Trophoblast cell (in vitro differentiated cells and primary cell): ENCODE measurements at regions not wholly inside any gene's neighbourhood (a gene's known extent, or its start where the extent isn't known, plus 50 kb on each side); places are given as distances from the start of the nearest gene placed in this dataset.
"Not testable (repeated sequence)": the region's sequence is repeated elsewhere in the genome, so short reads cannot be mapped to it uniquely, and the experiment has no call there.

Experiments
- DNase-seq, 2 donors: peaks; one replicate each; pipeline ENCODE4 v3.0.0-alpha.2; 2016
- H2AFZ ChIP-seq: 2 replicates; pipeline ENCODE4 v1.6.1; 2013; ENCODE audit warnings: low read length, moderate library complexity, mild to moderate bottlenecking; ENCODE audit not compliant: insufficient read depth, poor library complexity
- H2AK5ac ChIP-seq: 2 replicates; pipeline ENCODE4 v1.6.1; 2013; ENCODE audit warnings: mild to moderate bottlenecking, low read length
- H2BK120ac ChIP-seq: 2 replicates; pipeline ENCODE4 v1.6.1; 2013; ENCODE audit warnings: low read length, mild to moderate bottlenecking, moderate library complexity; ENCODE audit not compliant: insufficient read depth, poor library complexity
- H2BK12ac ChIP-seq: 2 replicates; pipeline ENCODE4 v1.6.1; 2013; ENCODE audit warnings: mild to moderate bottlenecking, low read length, moderate library complexity
- H2BK5ac ChIP-seq: 2 replicates; pipeline ENCODE4 v1.6.1; 2013; ENCODE audit warnings: low read length, low read depth, moderate library complexity, mild to moderate bottlenecking; ENCODE audit not compliant: poor library complexity
- H3K14ac ChIP-seq: 2 replicates; pipeline ENCODE4 v1.6.1; 2013; ENCODE audit warnings: mild to moderate bottlenecking, low read length
- H3K18ac ChIP-seq: 2 replicates; pipeline ENCODE4 v1.6.1; 2013; ENCODE audit warnings: mild to moderate bottlenecking, low read length
- H3K23ac ChIP-seq: 2 replicates; pipeline ENCODE4 v1.6.1; 2013; ENCODE audit warnings: low read length
- H3K27ac ChIP-seq: 2 replicates; pipeline ENCODE4 v1.5.1; 2013; ENCODE audit warnings: low read depth, mild to moderate bottlenecking, inconsistent platforms, low read length, moderate library complexity
- H3K27me3 ChIP-seq: 2 replicates; pipeline ENCODE4 v1.6.1; 2013; ENCODE audit warnings: inconsistent platforms, mild to moderate bottlenecking, low read length, moderate library complexity; ENCODE audit not compliant: insufficient read depth
- H3K36me3 ChIP-seq, 2 experiments: 1 replicate in 1 of 2; 2 replicates in 1 of 2; pipeline ENCODE4 v1.6.1; 2013; ENCODE audit warnings: low read length in 2 of 2, mild to moderate bottlenecking in 2 of 2, moderate library complexity in 1 of 2; ENCODE audit not compliant: insufficient read depth in 2 of 2, control insufficient read depth in 1 of 2
- H3K4ac ChIP-seq: 2 replicates; pipeline ENCODE4 v1.6.1; 2013; ENCODE audit warnings: low read depth, mild to moderate bottlenecking, low read length, moderate library complexity
- H3K4me1 ChIP-seq, 2 experiments: 1 replicate in 1 of 2; 2 replicates in 1 of 2; pipeline ENCODE4 v1.6.1; 2013; ENCODE audit warnings: low read length in 2 of 2, mild to moderate bottlenecking in 2 of 2, moderate library complexity in 1 of 2; ENCODE audit not compliant: insufficient read depth in 2 of 2, control insufficient read depth in 1 of 2
- H3K4me2 ChIP-seq: 2 replicates; pipeline ENCODE4 v1.6.1; 2013; ENCODE audit warnings: inconsistent platforms, mild to moderate bottlenecking, low read length, moderate library complexity
- H3K4me3 ChIP-seq: 2 replicates; pipeline ENCODE4 v1.5.1; 2013; ENCODE audit warnings: mild to moderate bottlenecking, low read depth, low read length, inconsistent platforms
- H3K79me1 ChIP-seq: one replicate; pipeline ENCODE4 v1.6.1; 2013; ENCODE audit warnings: low read length
- H3K79me2 ChIP-seq: 2 replicates; pipeline ENCODE4 v1.6.1; 2013; ENCODE audit warnings: low read length, mild to moderate bottlenecking; ENCODE audit not compliant: control insufficient read depth, insufficient read depth, poor library complexity
- H3K9ac ChIP-seq: 2 replicates; pipeline ENCODE4 v1.6.1; 2013; ENCODE audit warnings: mild to moderate bottlenecking, low read length
- H3K9me3 ChIP-seq: 2 replicates; pipeline ENCODE4 v1.6.1; 2013; ENCODE audit warnings: low read depth, mild to moderate bottlenecking, control low read depth, inconsistent platforms, low read length; ENCODE audit not compliant: insufficient read depth
- H4K12ac ChIP-seq: 2 replicates; pipeline ENCODE4 v1.6.1; 2013; ENCODE audit warnings: low read depth, mild to moderate bottlenecking, low read length, moderate library complexity
- H4K8ac ChIP-seq: 2 replicates; pipeline ENCODE4 v1.6.1; 2013; ENCODE audit warnings: low read depth, mild to moderate bottlenecking, low read length, moderate library complexity
- H4K91ac ChIP-seq: one replicate; pipeline ENCODE4 v1.6.1; 2013; ENCODE audit warnings: low read depth, mild to moderate bottlenecking, low read length, moderate library complexity
- WGBS: extraction: QIAGEN DNeasy Blood & Tissue Kit; methylation state at CpG from one replicate; pipeline ENCODE4 v1.1.7; 2013; ENCODE audit warnings: missing lambda C conversion rate; ENCODE audit not compliant: insufficient read length, insufficient coverage; ENCODE audit errors: extremely low coverage; 5-methylcytosine and 5-hydroxymethylcytosine counted together

- Histone ChIP-seq H2AK5ac (no peak overlapping the region), H3K27me3 (no peaks in the 10 kb centered on the region), H3K23ac (no peak overlapping the region), H3K4me1 (no peaks in the 10 kb centered on the region), H3K9ac (no peak overlapping the region), H3K4ac (no peak overlapping the region), H3K27ac (no peak overlapping the region), H4K91ac (no peak overlapping the region), H3K9me3 (no peaks in the 10 kb centered on the region), H2BK120ac (no peak overlapping the region), H3K79me2 (no peaks in the 10 kb centered on the region), H3K18ac (no peak overlapping the region), H2AFZ (no peak overlapping the region), H4K8ac (no peak overlapping the region), H2BK5ac (no peak overlapping the region), H3K4me3 (no peak overlapping the region), H3K36me3 (no peaks in the 10 kb centered on the region), H3K4me2 (no peak overlapping the region), H3K79me1 (no peaks in the 10 kb centered on the region), H2BK12ac (no peak overlapping the region), H4K12ac (no peak overlapping the region), H3K14ac (no peak overlapping the region)
- DNase-seq, result no peak
- WGBS, result no CpG with 5 or more reads among the region's 7 CpGs
Measured at GRCh38 chrX:64739792-64740378, 236.4 kb downstream of the ZC4H2 start.

- no peaks in the 10 kb centered on the region for H3K79me2 ChIP-seq
- H3K9me3 ChIP-seq, result peaks cover 4% of the 10 kb centered on the region
- H3K4me3 ChIP-seq, result no peak overlapping the region
- no CpG with 5 or more reads among the region's 9 CpGs for WGBS
- no peak overlapping the region for H3K14ac ChIP-seq
- no peaks in the 10 kb centered on the region for H3K79me1 ChIP-seq
- no peaks in the 10 kb centered on the region for H3K4me1 ChIP-seq
- H3K27me3 ChIP-seq, result no peaks in the 10 kb centered on the region
- no peak overlapping the region for H2BK120ac ChIP-seq
- no peak overlapping the region for H3K27ac ChIP-seq
- H3K23ac ChIP-seq, result no peak overlapping the region
- H2AK5ac ChIP-seq, result no peak overlapping the region
- no peak overlapping the region for H3K9ac ChIP-seq
- no peak overlapping the region for H3K18ac ChIP-seq
- no peak overlapping the region for H3K4me2 ChIP-seq
- no peak overlapping the region for H2BK12ac ChIP-seq
- H4K8ac ChIP-seq, result no peak overlapping the region
- H4K91ac ChIP-seq, result no peak overlapping the region
- no peaks in the 10 kb centered on the region for H3K36me3 ChIP-seq
- no peak overlapping the region for H4K12ac ChIP-seq
- no peak for DNase-seq
- H2BK5ac ChIP-seq, result no peak overlapping the region
- no peak overlapping the region for H2AFZ ChIP-seq
- no peak overlapping the region for H3K4ac ChIP-seq
Measured at GRCh38 chrX:64698317-64698716, 277.9 kb downstream of the ZC4H2 start.

GRCh38 chrX:64695372-64695771, 280.9 kb downstream of the ZC4H2 start:
- H3K4me3 ChIP-seq, H3K79me1 ChIP-seq, H3K36me3 ChIP-seq, H4K8ac ChIP-seq, H3K79me2 ChIP-seq, H3K9ac ChIP-seq, H3K4me1 ChIP-seq, H4K91ac ChIP-seq, H3K4me2 ChIP-seq, DNase-seq, H3K4ac ChIP-seq, H2BK120ac ChIP-seq, H2BK12ac ChIP-seq, H3K18ac ChIP-seq, H3K23ac ChIP-seq, H3K27ac ChIP-seq, H3K14ac ChIP-seq, H2AFZ ChIP-seq, H4K12ac ChIP-seq, H2BK5ac ChIP-seq, H3K27me3 ChIP-seq, H3K9me3 ChIP-seq, H2AK5ac ChIP-seq: not testable (repeated sequence)
- WGBS, result no CpG with 5 or more reads among the region's 7 CpGs

- H4K12ac ChIP-seq, result no peak overlapping the region
- H3K9ac ChIP-seq, result no peak overlapping the region
- H2BK12ac ChIP-seq, result no peak overlapping the region
- no peaks in the 10 kb centered on the region for H3K79me1 ChIP-seq
- H3K27ac ChIP-seq, result no peak overlapping the region
- no peaks in the 10 kb centered on the region for H3K36me3 ChIP-seq
- peaks cover 2% of the 10 kb centered on the region for H3K9me3 ChIP-seq
- H3K4me3 ChIP-seq, result no peak overlapping the region
- no peak overlapping the region for H4K8ac ChIP-seq
- H2AK5ac ChIP-seq, result no peak overlapping the region
- H3K79me2 ChIP-seq, result no peaks in the 10 kb centered on the region
- no peak overlapping the region for H2BK120ac ChIP-seq
- WGBS, result no CpG with 5 or more reads among the region's 1 CpG
- H3K4me2 ChIP-seq, result no peak overlapping the region
- H2BK5ac ChIP-seq, result no peak overlapping the region
- DNase-seq, result no peak
- H3K18ac ChIP-seq, result no peak overlapping the region
- H3K23ac ChIP-seq, result no peak overlapping the region
- no peaks in the 10 kb centered on the region for H3K27me3 ChIP-seq
- H3K14ac ChIP-seq, result no peak overlapping the region
- H2AFZ ChIP-seq, result no peak overlapping the region
- no peaks in the 10 kb centered on the region for H3K4me1 ChIP-seq
- H3K4ac ChIP-seq, result no peak overlapping the region
- H4K91ac ChIP-seq, result no peak overlapping the region
Measured at GRCh38 chrX:64662876-64663275, 267.6 kb upstream of the MTMR8 start.
